ENCODE measurements at regions not wholly inside any gene's neighbourhood (a gene's known extent, or its start where the extent isn't known, plus 50 kb on each side); places are given as distances from the start of the nearest gene placed in this dataset.

DNA sequence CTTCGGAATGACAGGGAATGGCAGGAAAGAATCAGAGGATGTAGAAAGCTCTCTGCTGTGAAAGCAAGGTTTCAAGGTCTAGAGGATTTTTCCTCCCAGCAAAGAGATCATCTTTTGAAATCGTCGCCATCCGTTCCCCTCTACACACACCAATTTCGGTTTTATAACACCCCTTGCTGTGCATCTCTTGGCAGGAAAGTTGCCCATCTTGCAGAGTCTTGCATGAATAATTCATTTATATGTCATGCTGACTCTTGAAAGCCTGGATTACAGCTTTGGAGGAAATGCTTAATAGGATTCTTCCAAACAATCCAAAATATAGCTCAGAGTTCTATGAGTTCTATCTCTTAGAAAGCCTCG, 262.7 kb downstream of the CHL1 start:
- no peak for TF ChIP-seq JUN (CRISPR knock-in tag; IDR thresholded peaks at IDR 0.05)
- TF ChIP-seq, protein P1, sequence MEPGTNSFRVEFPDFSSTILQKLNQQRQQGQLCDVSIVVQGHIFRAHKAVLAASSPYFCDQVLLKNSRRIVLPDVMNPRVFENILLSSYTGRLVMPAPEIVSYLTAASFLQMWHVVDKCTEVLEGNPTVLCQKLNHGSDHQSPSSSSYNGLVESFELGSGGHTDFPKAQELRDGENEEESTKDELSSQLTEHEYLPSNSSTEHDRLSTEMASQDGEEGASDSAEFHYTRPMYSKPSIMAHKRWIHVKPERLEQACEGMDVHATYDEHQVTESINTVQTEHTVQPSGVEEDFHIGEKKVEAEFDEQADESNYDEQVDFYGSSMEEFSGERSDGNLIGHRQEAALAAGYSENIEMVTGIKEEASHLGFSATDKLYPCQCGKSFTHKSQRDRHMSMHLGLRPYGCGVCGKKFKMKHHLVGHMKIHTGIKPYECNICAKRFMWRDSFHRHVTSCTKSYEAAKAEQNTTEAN (CRISPR knock-in tag; IDR thresholded peaks at IDR 0.05) = no peak
- TF ChIP-seq, protein P2, sequence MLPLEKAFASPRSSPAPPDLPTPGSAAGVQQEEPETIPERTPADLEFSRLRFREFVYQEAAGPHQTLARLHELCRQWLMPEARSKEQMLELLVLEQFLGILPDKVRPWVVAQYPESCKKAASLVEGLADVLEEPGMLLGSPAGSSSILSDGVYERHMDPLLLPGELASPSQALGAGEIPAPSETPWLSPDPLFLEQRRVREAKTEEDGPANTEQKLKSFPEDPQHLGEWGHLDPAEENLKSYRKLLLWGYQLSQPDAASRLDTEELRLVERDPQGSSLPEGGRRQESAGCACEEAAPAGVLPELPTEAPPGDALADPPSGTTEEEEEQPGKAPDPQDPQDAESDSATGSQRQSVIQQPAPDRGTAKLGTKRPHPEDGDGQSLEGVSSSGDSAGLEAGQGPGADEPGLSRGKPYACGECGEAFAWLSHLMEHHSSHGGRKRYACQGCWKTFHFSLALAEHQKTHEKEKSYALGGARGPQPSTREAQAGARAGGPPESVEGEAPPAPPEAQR (CRISPR knock-in tag; IDR thresholded peaks at IDR 0.05) = no peak

All from WTC11 (cell line).